K562 (cell line): ENCODE measurements at regions not wholly inside any gene's neighbourhood (a gene's known extent, or its start where the extent isn't known, plus 50 kb on each side); places are given as distances from the start of the nearest gene placed in this dataset.

ENCODE experiments used
- ATAC-seq: fragments of 200-7000 bp; cut with Tn5 transposase; 3 replicates; pipeline ENCODE4 v1.9.1; 2020; ENCODE audit warnings: moderate library complexity
- BruUV-seq: library from RNA; stranded (reverse); fragments of 400-500 nt; replicated peaks from 2 replicates; lab custom pipeline; 2021; lab: Mats Ljungman, UMichigan
- CTCF ChIA-PET: fragments of 300-600 bp; formaldehyde crosslinking; extraction: SDS; loops from one replicate; lab custom pipeline; 2021; ENCODE audit warnings: low intra/inter-chr PET ratio; lab: Yijun Ruan, JAX
- POLR2A ChIA-PET: fragments of 300-600, 350-650 bp; sonication (Branson Sonifier 250); formaldehyde crosslinking; extraction: SDS; loops from one replicate; lab custom pipeline; 2021; ENCODE audit warnings: antibody characterized with exemption, inconsistent platforms; lab: Yijun Ruan, JAX
- DNase-seq, 4 experiments: peaks; one replicate each; pipeline versions ENCODE4 v3.0.0 to v3.0.0-alpha.2; 2011 to 2018; ENCODE audit warnings: low spot score in 3 of 4, mixed read lengths in 3 of 4; ENCODE audit errors: extremely low read depth in 1 of 4
- FAIRE-seq: peaks from 2 replicates; lab custom pipeline; 2011; peaks lifted over from hg19 to GRCh38; lab: Jason Lieb, UNC
- H2AFZ ChIP-seq: 2 replicates; pipeline ENCODE4 v1.6.0; 2011; ENCODE audit warnings: low read depth, low read length, control low read depth, inconsistent platforms
- H3K27ac ChIP-seq: fragments of 200-600 bp; 3 replicates; pipeline ENCODE4 v1.8.0; 2011; ENCODE audit warnings: low read depth, mild to moderate bottlenecking, control low read depth, inconsistent platforms, low read length, moderate library complexity, mixed read lengths; ENCODE audit errors: extremely low read depth
- H3K27me3 ChIP-seq, 2 experiments: fragments of 300-600 bp in 1 of 2; 2 replicates in 1 of 2; 3 replicates in 1 of 2; pipeline versions ENCODE4 v1.6.0 to v1.8.0; 2011; ENCODE audit warnings: inconsistent platforms in 2 of 2, low read length in 2 of 2, mild to moderate bottlenecking in 1 of 2, mixed read lengths in 1 of 2, moderate library complexity in 1 of 2; ENCODE audit not compliant: control insufficient read depth in 2 of 2, insufficient read depth in 2 of 2
- H3K36me3 ChIP-seq: fragments of 300-600 bp; 3 replicates; pipeline ENCODE4 v1.8.0; 2011; ENCODE audit warnings: mild to moderate bottlenecking, low read length, inconsistent platforms; ENCODE audit not compliant: control insufficient read depth, insufficient read depth
- H3K4me1 ChIP-seq, 2 experiments: fragments of 200-600 bp in 1 of 2; replicated peaks in 1 of 2; 2 replicates in 1 of 2; 3 replicates in 1 of 2; pipeline versions ENCODE4 v1.5.1 to v1.8.0; 2011; ENCODE audit warnings: inconsistent platforms in 2 of 2, low read length in 2 of 2, mild to moderate bottlenecking in 1 of 2, mixed read lengths in 1 of 2, moderate library complexity in 1 of 2; ENCODE audit not compliant: control insufficient read depth in 2 of 2, insufficient read depth in 2 of 2
- H3K4me2 ChIP-seq: 2 replicates; pipeline ENCODE4 v1.6.1; 2011; ENCODE audit warnings: low read length, control low read depth, inconsistent platforms, mixed read lengths; ENCODE audit not compliant: insufficient read depth
- H3K4me3 ChIP-seq: fragments of 200-600 bp; sonication (generic), shearing (Covaris generic); 2 replicates; pipeline ENCODE4 v1.5.1; 2016; ENCODE audit warnings: control low read depth, inconsistent platforms
- H3K79me2 ChIP-seq: fragments of 200-600 bp; 3 replicates; pipeline ENCODE4 v1.8.0; 2011; ENCODE audit warnings: low read length, inconsistent platforms; ENCODE audit not compliant: control insufficient read depth, insufficient read depth
- H3K9ac ChIP-seq, 2 experiments: 2 replicates each; pipeline versions ENCODE4 v1.6.0 to v1.6.1; 2011; ENCODE audit warnings: low read depth in 2 of 2, low read length in 2 of 2, control low read depth in 1 of 2, inconsistent platforms in 1 of 2, mild to moderate bottlenecking in 1 of 2, mixed read lengths in 1 of 2; ENCODE audit not compliant: insufficient read depth in 1 of 2
- H3K9me1 ChIP-seq: one replicate; pipeline ENCODE4 v1.6.0; 2011; ENCODE audit warnings: inconsistent platforms, mild to moderate bottlenecking, low read length, moderate library complexity; ENCODE audit not compliant: control insufficient read depth, insufficient read depth
- H3K9me3 ChIP-seq: replicated peaks from 2 replicates; pipeline ENCODE4 v1.5.1; 2011; ENCODE audit warnings: low read depth, low read length, inconsistent platforms; ENCODE audit not compliant: control insufficient read depth, insufficient read depth
- H4K20me1 ChIP-seq: replicated peaks from 2 replicates; pipeline ENCODE4 v1.6.1; 2011; ENCODE audit warnings: low read length, inconsistent platforms, mixed read lengths; ENCODE audit not compliant: control insufficient read depth, insufficient read depth
- BDP1 ChIP-seq: IDR thresholded peaks from 3 replicates; pipeline ENCODE4 v1.6.1; 2011; ENCODE audit not compliant: insufficient read length, insufficient read depth
- EGR1 ChIP-seq: fragments of 450-650 bp; conservative IDR thresholded peaks from 2 replicates; pipeline ENCODE4 v1.6.1; 2017; ENCODE audit warnings: mild to moderate bottlenecking
- EZH2 ChIP-seq: IDR thresholded peaks from 2 replicates; pipeline ENCODE4 v1.6.1; 2012; ENCODE audit warnings: low read depth, mild to moderate bottlenecking, inconsistent platforms, low read length, borderline replicate concordance
- HDAC2 ChIP-seq: fragments of 450-650 bp; IDR thresholded peaks from 2 replicates; pipeline ENCODE4 v1.6.1; 2016; ENCODE audit warnings: mild to moderate bottlenecking
- MBD1 ChIP-seq: fragments of 250-450 bp; sonication (Bioruptor Pico); IDR thresholded peaks from 2 replicates; pipeline ENCODE4 v1.8.0; 2022; ENCODE audit warnings: inconsistent platforms
- NFRKB ChIP-seq: fragments of 450-650 bp; IDR thresholded peaks from 2 replicates; pipeline ENCODE4 v1.6.1; 2016; ENCODE audit warnings: low read depth
- SMAD3 ChIP-seq: fragments of 450-650 bp; formaldehyde crosslinking; conservative IDR thresholded peaks from 2 replicates; pipeline ENCODE4 v1.4.0; 2020; ENCODE audit warnings: mild to moderate bottlenecking
- TOE1 ChIP-seq, 2 experiments: fragments of 450-650 bp in 1 of 2; sonication (generic) in 1 of 2; formaldehyde crosslinking in 1 of 2; IDR thresholded peaks; 2 replicates each; pipeline versions ENCODE4 v1.7.1 to v1.8.0; 2016 to 2022; ENCODE audit warnings: borderline replicate concordance in 2 of 2, mild to moderate bottlenecking in 2 of 2, antibody characterized with exemption in 1 of 2, inconsistent platforms in 1 of 2, low read depth in 1 of 2, missing genetic modification reagents in 1 of 2, moderate library complexity in 1 of 2
- ZNF592 ChIP-seq: fragments of 450-650 bp; IDR thresholded peaks from 2 replicates; pipeline ENCODE4 v1.6.1; 2017; ENCODE audit warnings: antibody characterized with exemption, mild to moderate bottlenecking
- ZNF639 ChIP-seq, 2 experiments: fragments of 200-800 bp in 1 of 2; sonication (Bioruptor generic) in 1 of 2; sonication (generic) in 1 of 2; formaldehyde crosslinking in 1 of 2; IDR thresholded peaks in 1 of 2; conservative IDR thresholded peaks in 1 of 2; 2 replicates each; pipeline versions ENCODE4 v1.5.0 to v1.6.1; 2016 to 2020; ENCODE audit warnings: missing compliant biosample characterization in 1 of 2, missing genetic modification characterization in 1 of 2, missing genetic modification reagents in 1 of 2
- ZNF699 ChIP-seq: fragments of 250-450 bp; sonication (Bioruptor Pico); IDR thresholded peaks from 2 replicates; pipeline ENCODE4 v1.8.0; 2021; ENCODE audit warnings: mild to moderate bottlenecking, moderate library complexity; ENCODE audit not compliant: insufficient replicate concordance
- ZNF764 ChIP-seq: fragments of 250-450 bp; sonication (Bioruptor Pico); IDR thresholded peaks from 2 replicates; pipeline ENCODE4 v1.4.0; 2020; ENCODE audit warnings: low read depth, mild to moderate bottlenecking, moderate library complexity
- WGBS: fragments of 100-300 bp; shearing (Covaris generic); methylation state at CpG from one replicate; pipeline ENCODE4 v1.1.6; 2016; ENCODE audit warnings: low coverage, mixed read lengths; ENCODE audit not compliant: insufficient coverage; ENCODE audit errors: missing lambda C conversion rate; 5-methylcytosine and 5-hydroxymethylcytosine counted together
- in situ Hi-C: fragments of 300-500 bp; cut with MboI; formaldehyde crosslinking; loops from 4 replicates; pipeline ENCODE4 v1.15.0; 2018; ENCODE audit warnings: inconsistent platforms, mixed read lengths
- intact Hi-C: fragments of 100-400 bp; cut with micrococcal nuclease; formaldehyde crosslinking; loops from 2 replicates; pipeline ENCODE4 v1.14.2; 2022

GRCh38 chr2:188664951-188665595, 309.1 kb upstream of the COL3A1 start:
- intact Hi-C loops = no loop called here
- Histone ChIP-seq H3K27me3 (no peaks in the 10 kb centered on the region), H3K9me3 (no peaks in the 10 kb centered on the region), H3K36me3 (no peaks in the 10 kb centered on the region), H2AFZ (no peak overlapping the region), H3K4me3 (no peak overlapping the region), H3K9ac (no peak overlapping the region), H3K27ac (no peak overlapping the region), H3K4me2 (no peak overlapping the region), H3K79me2 (no peaks in the 10 kb centered on the region), H4K20me1 (no peaks in the 10 kb centered on the region), H3K4me1 (no peaks in the 10 kb centered on the region), H3K9me1 (no peaks in the 10 kb centered on the region)
- ChIA-PET CTCF (no interaction called here), POLR2A (no interaction called here)
- DNase-seq = no peak
- no peak for TF ChIP-seq HDAC2
- TF ChIP-seq ZNF699 (CRISPR knock-in tag) = no peak
- TF ChIP-seq ZNF592 = no peak
- no peak for TF ChIP-seq ZNF764
- TF ChIP-seq TOE1 (IDR thresholded peaks at IDR 0.05; ENCODE audit: borderline replicate concordance) = no peak
- TF ChIP-seq TOE1 (CRISPR knock-in tag; IDR thresholded peaks at IDR 0.05; ENCODE audit: borderline replicate concordance, low read depth) = no peak
- TF ChIP-seq EGR1 = no peak
- no peak for TF ChIP-seq SMAD3 (CRISPR knock-in tag)
- TF ChIP-seq BDP1 = no peak
- no peak for TF ChIP-seq EZH2
- no peak for TF ChIP-seq ZNF639 (CRISPR knock-in tag; conservative IDR thresholded peaks at IDR 0.05 in 1 of 2, IDR thresholded peaks at IDR 0.05 in 1 of 2)
- TF ChIP-seq NFRKB = no peak
- no peak for TF ChIP-seq MBD1
- no peak for FAIRE-seq
- in situ Hi-C loops = no loop called here
- WGBS = 6% methylated on average over 3 of the region's 3 CpGs
- BruUV-seq = no TSS peak
- no peak for ATAC-seq
